Heart left ventricle (tissue), 16 donors: ENCODE measurements at regions not wholly inside any gene's neighbourhood (a gene's known extent, or its start where the extent isn't known, plus 50 kb on each side); places are given as distances from the start of the nearest gene placed in this dataset.

Experiments
- ATAC-seq, 4 donors: fragments of 200-7000 bp; cut with Tn5 transposase; one replicate each; pipeline ENCODE4 v1.9.1; 2020 to 2022; ENCODE audit warnings: moderate library complexity in 4 of 4, mild to moderate bottlenecking in 3 of 4, moderate number of reproducible peaks in 1 of 4
- DNase-seq, 5 donors: peaks; one replicate each; pipeline ENCODE4 v3.0.0-alpha.2; 2020
- H3K27ac ChIP-seq, 12 donors: fragments of 200-600 bp; sonication (generic) in 4 of 12; one replicate each; pipeline versions ENCODE4 v1.5.0 to v1.8.0; 2016 to 2022; ENCODE audit warnings: mild to moderate bottlenecking in 2 of 12
- H3K27me3 ChIP-seq, 9 donors: fragments of 200-600 bp; sonication (generic) in 2 of 9; one replicate each; pipeline versions ENCODE4 v1.5.1 to v1.8.0; 2016 to 2022; ENCODE audit warnings: mild to moderate bottlenecking in 3 of 9
- H3K36me3 ChIP-seq, 9 donors: fragments of 200-600 bp; sonication (generic) in 2 of 9; one replicate each; pipeline versions ENCODE4 v1.5.0 to v1.8.0; 2018 to 2022; ENCODE audit warnings: mild to moderate bottlenecking in 2 of 9
- H3K4me1 ChIP-seq, 12 donors: fragments of 200-600 bp; sonication (generic) in 4 of 12; one replicate each; pipeline versions ENCODE4 v1.5.0 to v1.8.0; 2016 to 2022; ENCODE audit warnings: mild to moderate bottlenecking in 3 of 12
- H3K4me3 ChIP-seq, 12 donors: fragments of 200-600 bp; sonication (generic) in 4 of 12; one replicate each; pipeline versions ENCODE4 v1.5.0 to v1.8.0; 2017 to 2022; ENCODE audit warnings: mild to moderate bottlenecking in 9 of 12, moderate library complexity in 4 of 12
- H3K9me3 ChIP-seq, 12 donors: fragments of 200-600 bp; sonication (generic) in 4 of 12; one replicate each; pipeline versions ENCODE4 v1.5.0 to v1.8.0; 2016 to 2022; ENCODE audit warnings: mild to moderate bottlenecking in 1 of 12
- POLR2A ChIP-seq, 2 donors: fragments of 450-650 bp; IDR thresholded peaks; one replicate each; pipeline ENCODE4 v1.6.1; 2017; ENCODE audit warnings: antibody characterized with exemption in 2 of 2, mild to moderate bottlenecking in 2 of 2, moderate library complexity in 2 of 2
- WGBS, 4 donors: extraction: QIAGEN DNeasy Blood & Tissue Kit in 2 of 4; methylation state at CpG; one replicate each; pipeline versions ENCODE4 v1.1.5 to v1.1.7; 2013 to 2018; 5-methylcytosine and 5-hydroxymethylcytosine counted together
- intact Hi-C, 10 donors: fragments of 100-400 bp; cut with DNase I; formaldehyde crosslinking; loops; one replicate each; pipeline versions ENCODE4 v1.11.1 to v1.14.2; 2022
- TF ChIP-seq, protein P1 (sequence below), 12 donors: fragments of 200-600 bp; sonication (generic) in 4 of 12; IDR thresholded peaks; one replicate each; pipeline versions ENCODE4 v1.5.0 to v1.8.0; 2018 to 2022; ENCODE audit warnings: antibody characterized with exemption in 12 of 12, mild to moderate bottlenecking in 5 of 12
- donor health status: ischemic (EF 13 %, LVEDD 7.1; RV severe dilation, severe dysfunction).
- donor health status: healthy with polysubstance abuse.
- donor health status: DM: no; HTN: yes; CAD: no.
- donor health status: DM: no; HTN: no; CAD: no.
- donor health status: ischemic (EF 25% LVEDD 6.9; RV normal size, moderate dysfunction).
- donor health status: ischemic (EF 25% LVEDD 5.7; RV mildly dilated, moderate dysfunction).
- donor health status: healthy.
- donor health status: DM: yes; HTN: yes; CAD: no.
- donor health status: ischemic (EF 35%, LVEDD 5.7; RV mildly dilated, moderate dysfunction).
- donor health status: nonischemic (EF 11% LVEDD 7.7; RV severe dilation, severe dysfunction).
- donor health status: DM: yes; HTN: yes; CAD: no.
- donor health status: PGD.
- donor health status: ischemic (EF 29% LVEDD 5.4; RV normal size, mild dysfunction).
- donor health status: nonischemic (EF 23%, LVEDD 6.1; RV moderate dilation, normal function).

DNA sequence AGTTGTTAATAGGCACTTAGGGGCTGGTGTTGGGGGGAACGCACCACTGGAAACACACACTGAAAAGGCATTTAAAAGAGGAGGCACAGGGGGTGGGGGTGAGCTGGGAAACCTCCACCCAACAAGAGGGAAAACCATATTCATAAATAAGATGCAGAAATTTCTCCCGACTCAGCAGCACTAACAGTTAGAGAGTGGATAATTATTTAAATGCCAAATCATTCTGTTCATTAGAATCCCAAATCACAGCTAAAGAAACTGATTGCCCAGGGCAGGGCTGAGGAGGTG is 60.7 kb upstream of the FAM222A start:
- Histone ChIP-seq H3K4me3 (no peak overlapping the region), H3K27ac (no peak overlapping the region), H3K9me3 (no peaks in the 10 kb centered on the region), H3K27me3 (peaks cover 0 to 7% (median 0%) of the 10 kb centered on the region in 9 donors), H3K4me1 (peaks cover 0 to 15% (median 6%) of the 10 kb centered on the region in 12 donors), H3K36me3 (no peaks in the 10 kb centered on the region)
- no peak for ATAC-seq
- WGBS, 4 donors = 79 to 88% (median 83%) methylated on average over 2 of the region's 2 CpGs
- intact Hi-C loops = no loop called here
- no peak for DNase-seq
- TF ChIP-seq, protein P1, sequence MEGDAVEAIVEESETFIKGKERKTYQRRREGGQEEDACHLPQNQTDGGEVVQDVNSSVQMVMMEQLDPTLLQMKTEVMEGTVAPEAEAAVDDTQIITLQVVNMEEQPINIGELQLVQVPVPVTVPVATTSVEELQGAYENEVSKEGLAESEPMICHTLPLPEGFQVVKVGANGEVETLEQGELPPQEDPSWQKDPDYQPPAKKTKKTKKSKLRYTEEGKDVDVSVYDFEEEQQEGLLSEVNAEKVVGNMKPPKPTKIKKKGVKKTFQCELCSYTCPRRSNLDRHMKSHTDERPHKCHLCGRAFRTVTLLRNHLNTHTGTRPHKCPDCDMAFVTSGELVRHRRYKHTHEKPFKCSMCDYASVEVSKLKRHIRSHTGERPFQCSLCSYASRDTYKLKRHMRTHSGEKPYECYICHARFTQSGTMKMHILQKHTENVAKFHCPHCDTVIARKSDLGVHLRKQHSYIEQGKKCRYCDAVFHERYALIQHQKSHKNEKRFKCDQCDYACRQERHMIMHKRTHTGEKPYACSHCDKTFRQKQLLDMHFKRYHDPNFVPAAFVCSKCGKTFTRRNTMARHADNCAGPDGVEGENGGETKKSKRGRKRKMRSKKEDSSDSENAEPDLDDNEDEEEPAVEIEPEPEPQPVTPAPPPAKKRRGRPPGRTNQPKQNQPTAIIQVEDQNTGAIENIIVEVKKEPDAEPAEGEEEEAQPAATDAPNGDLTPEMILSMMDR (IDR thresholded peaks at IDR 0.05) = no peak
- TF ChIP-seq POLR2A (IDR thresholded peaks at IDR 0.05) = no peak

DNA sequence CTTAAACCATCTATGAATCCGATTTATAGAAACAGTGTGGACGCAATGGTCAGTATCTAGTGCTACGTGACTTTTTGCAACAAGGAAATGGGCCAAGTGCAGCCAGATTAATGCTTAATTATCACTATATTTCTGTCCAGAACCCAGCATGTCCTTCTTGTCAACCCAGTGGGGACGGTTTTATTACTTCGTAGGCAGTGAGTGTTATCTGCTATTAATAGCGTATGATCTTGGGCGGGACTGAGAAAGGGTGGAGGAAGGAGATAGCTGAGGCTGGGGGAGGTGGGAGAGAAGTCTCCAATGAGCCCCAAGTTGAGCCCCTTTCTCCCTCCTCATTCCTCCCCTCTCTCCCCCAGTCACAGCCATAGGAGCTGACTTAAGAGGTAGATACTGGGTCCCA is 59.7 kb upstream of the FAM222A start:
- Histone ChIP-seq H3K9me3 (no peaks in the 10 kb centered on the region), H3K27me3 (peaks cover 0 to 7% (median 0%) of the 10 kb centered on the region in 9 donors), H3K4me1 (peaks cover 0 to 15% (median 6%) of the 10 kb centered on the region in 12 donors), H3K36me3 (no peaks in the 10 kb centered on the region), H3K4me3 (peak overlapping the region in 1 of 12 donors; percentile 13), H3K27ac (peak overlapping the region in 2 of 12 donors; percentile 16 to 34)
- ATAC-seq = peak in 3 of 4 donors; percentile 73 to 84 (median 80)
- no peak for DNase-seq
- 14 to 32% (median 20%) methylated on average over 7 of the region's 7 CpGs for WGBS, 4 donors
- intact Hi-C loops = no loop called here
- TF ChIP-seq POLR2A (IDR thresholded peaks at IDR 0.05) = no peak
- TF ChIP-seq, protein P1 (IDR thresholded peaks at IDR 0.05) = no peak

DNA sequence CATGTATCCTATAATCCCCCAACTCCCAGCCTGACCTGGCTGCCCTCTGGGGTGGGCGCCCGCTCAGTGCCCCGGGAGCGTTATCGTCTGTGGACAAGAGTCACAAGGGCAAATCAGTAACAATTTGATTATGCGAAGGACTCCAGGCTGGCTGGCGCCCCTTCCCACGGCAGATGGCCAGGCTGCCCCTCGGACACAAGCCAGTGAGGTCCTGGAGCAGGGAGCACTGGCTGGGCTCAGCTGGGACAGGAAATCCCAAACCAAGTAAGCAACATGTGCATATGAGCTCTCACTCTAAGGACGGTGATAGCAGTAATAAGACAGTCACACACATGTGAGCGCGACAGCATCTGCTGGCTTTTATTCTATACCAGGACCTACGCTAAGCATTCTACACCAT is 59.3 kb upstream of the FAM222A start:
- peak overlapping the region in 1 of 12 donors; percentile 13 for H3K4me3 ChIP-seq
- no peaks in the 10 kb centered on the region for H3K9me3 ChIP-seq
- intact Hi-C loops = no loop called here
- ATAC-seq (peak in 3 of 4 donors; percentile 31 to 64 (median 46)), DNase-seq (no peak)
- 27 to 38% (median 32%) methylated on average over 13 of the region's 13 CpGs for WGBS, 4 donors
- peaks cover 0 to 15% (median 6%) of the 10 kb centered on the region in 12 donors for H3K4me1 ChIP-seq
- peak overlapping the region in 3 of 12 donors; percentile 16 to 34 (median 24) for H3K27ac ChIP-seq
- peaks cover 0 to 7% (median 0%) of the 10 kb centered on the region in 9 donors for H3K27me3 ChIP-seq
- no peaks in the 10 kb centered on the region for H3K36me3 ChIP-seq
- TF ChIP-seq, protein P1 (IDR thresholded peaks at IDR 0.05) = no peak
- TF ChIP-seq POLR2A (IDR thresholded peaks at IDR 0.05) = no peak

DNA sequence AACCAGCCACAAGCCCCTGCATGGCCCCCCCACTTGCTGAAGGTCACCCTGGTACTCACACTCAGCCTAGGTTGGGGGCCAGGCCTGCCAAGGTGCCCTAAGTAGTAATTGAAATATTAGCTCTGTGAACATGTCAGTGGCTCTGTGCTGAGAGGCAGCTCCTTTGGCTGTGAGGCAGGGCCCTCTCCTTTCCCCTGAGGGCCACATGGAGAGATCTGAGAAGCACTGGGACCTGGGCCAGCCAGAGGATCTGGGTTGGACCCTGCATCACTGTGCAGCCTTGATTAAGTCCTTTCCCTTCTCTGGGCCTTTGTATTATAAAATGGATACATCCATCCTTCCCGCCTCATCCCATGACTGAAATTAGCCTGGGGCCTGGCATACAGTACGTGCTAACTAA is 58.0 kb upstream of the FAM222A start:
- H3K27ac ChIP-seq = no peak overlapping the region
- H3K9me3 ChIP-seq = no peaks in the 10 kb centered on the region
- TF ChIP-seq, protein P1 (IDR thresholded peaks at IDR 0.05) = no peak
- no peak for TF ChIP-seq POLR2A (IDR thresholded peaks at IDR 0.05)
- no peaks in the 10 kb centered on the region for H3K36me3 ChIP-seq
- no peak overlapping the region for H3K4me3 ChIP-seq
- H3K4me1 ChIP-seq = peaks cover 0 to 15% (median 6%) of the 10 kb centered on the region in 12 donors
- no peak for DNase-seq
- H3K27me3 ChIP-seq = peaks cover 0 to 7% (median 0%) of the 10 kb centered on the region in 9 donors
- ATAC-seq = peak in 1 of 4 donors; percentile 16
- intact Hi-C loops = no loop called here
- WGBS, 4 donors = 95 to 98% (median 96%) methylated on average over 2 of the region's 2 CpGs
